ENCODE measurements at regions not wholly inside any gene's neighbourhood (a gene's known extent, or its start where the extent isn't known, plus 50 kb on each side); places are given as distances from the start of the nearest gene placed in this dataset.

- no peaks in the 10 kb centered on the region for H3K79me2 ChIP-seq (ENCODE audit: insufficient read depth, low read length)
- H3K27ac ChIP-seq (ENCODE audit: extremely low read length, insufficient read depth, low read length): no peak overlapping the region
- H3K27me3 ChIP-seq (ENCODE audit: control insufficient read depth in 1 of 2, insufficient read depth in 2 of 2, low read length in 2 of 2): no peaks in the 10 kb centered on the region
- TF ChIP-seq CREB1 (IDR thresholded peaks at IDR 0.05) (no peak), CREB1 (CRISPR knock-in tag; IDR thresholded peaks at IDR 0.05) (no peak), ZNF543 (CRISPR knock-in tag; IDR thresholded peaks at IDR 0.05) (no peak), RNF2 (conservative IDR thresholded peaks at IDR 0.05; ENCODE audit: low read depth) (no peak), ZNF280B (CRISPR knock-in tag; IDR thresholded peaks at IDR 0.05; ENCODE audit: borderline replicate concordance) (no peak), ZNF761 (CRISPR knock-in tag; conservative IDR thresholded peaks at IDR 0.05) (no peak), MTF2 (CRISPR knock-in tag; IDR thresholded peaks at IDR 0.05; ENCODE audit: borderline replicate concordance) (no peak)
- no TSS peak for BruUV-seq (replicated peaks)
- FAIRE-seq (no peak), ATAC-seq (no peak), DNase-seq (ENCODE audit: low spot score) (no peak)
- H3K9ac ChIP-seq (ENCODE audit: insufficient read depth, low read depth, low read length): no peak overlapping the region
- no peak overlapping the region for H3K4me3 ChIP-seq (replicated peaks in 1 of 3; ENCODE audit: insufficient read depth in 1 of 3, low read depth in 2 of 3, low read length in 3 of 3)
- no peaks in the 10 kb centered on the region for H3K4me1 ChIP-seq (ENCODE audit: insufficient read depth, low read length)
- WGBS (ENCODE audit: low lambda C conversion rate): 7% methylated on average over 2 of the region's 2 CpGs
- POLR2A ChIA-PET: no interaction called here
- no peak overlapping the region for H3K4me2 ChIP-seq (ENCODE audit: low read depth, low read length)
- H4K20me1 ChIP-seq (ENCODE audit: insufficient read depth, low read length): no peaks in the 10 kb centered on the region
- CTCF ChIA-PET (ENCODE audit: low intra/inter-chr PET ratio, low total read pairs): no interaction called here
- H3K9me3 ChIP-seq (ENCODE audit: low read length): no peaks in the 10 kb centered on the region
- intact Hi-C loops (cut with micrococcal nuclease; ENCODE audit: unreplicated experiment): no loop called here
- in situ Hi-C loops (cut with HindIII; ENCODE audit: extremely low pct_ligation_motif_present, low pct_unique_long_range_greater_than_20kb): no loop called here
- no peak overlapping the region for H2AFZ ChIP-seq (ENCODE audit: low read length)
- no peaks in the 10 kb centered on the region for H3K36me3 ChIP-seq (replicated peaks in 1 of 2; ENCODE audit: control insufficient read depth in 1 of 2, insufficient read depth in 2 of 2, low read length in 2 of 2)
These were observed 591.7 kb upstream of the NRSN1 start for GRCh38 chr6:23534351-23534750.

GRCh38 chr6:23535101-23535500 lies 590.9 kb upstream of the NRSN1 start:
- Histone ChIP-seq H3K4me2 (ENCODE audit: low read depth, low read length) (no peak overlapping the region), H3K9ac (ENCODE audit: insufficient read depth, low read depth, low read length) (no peak overlapping the region), H2AFZ (ENCODE audit: low read length) (no peak overlapping the region), H4K20me1 (ENCODE audit: insufficient read depth, low read length) (no peaks in the 10 kb centered on the region), H3K27ac (ENCODE audit: extremely low read length, insufficient read depth, low read length) (no peak overlapping the region), H3K79me2 (ENCODE audit: insufficient read depth, low read length) (no peaks in the 10 kb centered on the region), H3K27me3 (ENCODE audit: control insufficient read depth in 1 of 2, insufficient read depth in 2 of 2, low read length in 2 of 2) (no peaks in the 10 kb centered on the region), H3K4me3 (replicated peaks in 1 of 3; ENCODE audit: insufficient read depth in 1 of 3, low read depth in 2 of 3, low read length in 3 of 3) (no peak overlapping the region), H3K4me1 (ENCODE audit: insufficient read depth, low read length) (no peaks in the 10 kb centered on the region), H3K36me3 (replicated peaks in 1 of 2; ENCODE audit: control insufficient read depth in 1 of 2, insufficient read depth in 2 of 2, low read length in 2 of 2) (no peaks in the 10 kb centered on the region), H3K9me3 (ENCODE audit: low read length) (no peaks in the 10 kb centered on the region)
- DNase-seq (ENCODE audit: low spot score) (no peak), ATAC-seq (no peak), FAIRE-seq (no peak)
- ChIA-PET CTCF (ENCODE audit: low intra/inter-chr PET ratio, low total read pairs) (no interaction called here), POLR2A (no interaction called here)
- BruUV-seq (replicated peaks): no TSS peak
- intact Hi-C loops (cut with micrococcal nuclease; ENCODE audit: unreplicated experiment): no loop called here
- in situ Hi-C loops (cut with HindIII; ENCODE audit: extremely low pct_ligation_motif_present, low pct_unique_long_range_greater_than_20kb): no loop called here
- 62% methylated on average over 2 of the region's 2 CpGs for WGBS (ENCODE audit: low lambda C conversion rate)
- TF ChIP-seq SNAPC2 (CRISPR knock-in tag; IDR thresholded peaks at IDR 0.05) (no peak), PREB (CRISPR knock-in tag; IDR thresholded peaks at IDR 0.05) (no peak), NCOA2 (CRISPR knock-in tag; IDR thresholded peaks at IDR 0.05) (no peak), ZNF225 (CRISPR knock-in tag; IDR thresholded peaks at IDR 0.05) (no peak), ZNF567 (CRISPR knock-in tag; IDR thresholded peaks at IDR 0.05; ENCODE audit: borderline replicate concordance) (no peak), ZNF772 (CRISPR knock-in tag; IDR thresholded peaks at IDR 0.05) (no peak), XRCC5 (optimal IDR thresholded peaks at IDR 0.05; ENCODE audit: low read length) (no peak), PBX3 (CRISPR knock-in tag; IDR thresholded peaks at IDR 0.05; ENCODE audit: borderline replicate concordance) (no peak), MAFG (CRISPR knock-in tag; IDR thresholded peaks at IDR 0.05) (no peak), ZNF253 (CRISPR knock-in tag; IDR thresholded peaks at IDR 0.05; ENCODE audit: borderline replicate concordance) (no peak), BRD4 (CRISPR knock-in tag; IDR thresholded peaks at IDR 0.05) (no peak), ZNF839 (CRISPR knock-in tag; IDR thresholded peaks at IDR 0.05; ENCODE audit: borderline replicate concordance) (no peak)

Measured in HepG2 (cell line).